CD14-positive monocyte (primary cell): ENCODE measurements at regions not wholly inside any gene's neighbourhood (a gene's known extent, or its start where the extent isn't known, plus 50 kb on each side); places are given as distances from the start of the nearest gene placed in this dataset.

Experiments used
- DNase-seq, 3 donors: peaks; one replicate each; pipeline ENCODE4 v3.0.0-alpha.2; 2011 to 2022
- H2AFZ ChIP-seq: 2 replicates; pipeline ENCODE4 v1.6.0; 2012; ENCODE audit warnings: mild to moderate bottlenecking, low read depth, low read length, inconsistent platforms; ENCODE audit not compliant: insufficient read depth, poor library complexity, severe bottlenecking
- H3K27ac ChIP-seq, 2 donors: 1 replicate in 1 of 2; 2 replicates in 1 of 2; pipeline ENCODE4 v1.5.1; 2012 to 2013; ENCODE audit warnings: low read length in 2 of 2, control low read depth in 1 of 2, inconsistent platforms in 1 of 2, low read depth in 1 of 2, mild to moderate bottlenecking in 1 of 2
- H3K27me3 ChIP-seq, 2 donors: one replicate each; pipeline versions ENCODE4 v1.6.0 to v1.6.1; 2011 to 2013; ENCODE audit warnings: low read length in 2 of 2; ENCODE audit not compliant: control insufficient read depth in 2 of 2, insufficient read depth in 2 of 2
- H3K36me3 ChIP-seq, 2 donors: replicated peaks in 1 of 2; 1 replicate in 1 of 2; 2 replicates in 1 of 2; pipeline versions ENCODE4 v1.5.1 to v1.6.1; 2012 to 2013; ENCODE audit warnings: low read length in 2 of 2, control low read depth in 1 of 2, inconsistent platforms in 1 of 2, mild to moderate bottlenecking in 1 of 2; ENCODE audit not compliant: insufficient read depth in 2 of 2, control insufficient read depth in 1 of 2
- H3K4me1 ChIP-seq, 2 donors: 1 replicate in 1 of 2; 2 replicates in 1 of 2; pipeline versions ENCODE4 v1.5.1 to v1.6.1; 2012 to 2013; ENCODE audit warnings: low read length in 2 of 2, control low read depth in 1 of 2, inconsistent platforms in 1 of 2, mild to moderate bottlenecking in 1 of 2, moderate library complexity in 1 of 2; ENCODE audit not compliant: insufficient read depth in 2 of 2, control insufficient read depth in 1 of 2
- H3K4me2 ChIP-seq: replicated peaks from 2 replicates; pipeline ENCODE3; 2012; ENCODE audit warnings: low read length, moderate library complexity, mild to moderate bottlenecking; ENCODE audit not compliant: poor library complexity, severe bottlenecking; ENCODE audit errors: extremely low read depth
- H3K4me3 ChIP-seq, 3 experiments: fragments of 200-600 bp in 1 of 3; sonication (generic) in 1 of 3; replicated peaks in 1 of 3; 1 replicate in 2 of 3; 2 replicates in 1 of 3; pipeline ENCODE4 v1.5.1; 2011 to 2013; ENCODE audit warnings: low read length in 3 of 3, mild to moderate bottlenecking in 3 of 3, control low read depth in 2 of 3, low read depth in 2 of 3, inconsistent platforms in 1 of 3, moderate library complexity in 1 of 3
- H3K79me2 ChIP-seq: 2 replicates; pipeline ENCODE4 v1.6.0; 2012; ENCODE audit warnings: mild to moderate bottlenecking, control low read depth, inconsistent platforms, low read length, moderate library complexity; ENCODE audit not compliant: insufficient read depth
- H3K9ac ChIP-seq: 2 replicates; pipeline ENCODE4 v1.6.0; 2017; ENCODE audit warnings: low read length, mild to moderate bottlenecking; ENCODE audit not compliant: insufficient read depth, poor library complexity, severe bottlenecking
- H3K9me3 ChIP-seq, 2 donors: replicated peaks in 1 of 2; 1 replicate in 1 of 2; 2 replicates in 1 of 2; pipeline versions ENCODE4 v1.5.1 to v1.6.1; 2012 to 2013; ENCODE audit warnings: low read length in 2 of 2, control low read depth in 1 of 2; ENCODE audit not compliant: control insufficient read depth in 1 of 2, insufficient read depth in 1 of 2
- H4K20me1 ChIP-seq: 2 replicates; pipeline ENCODE4 v1.6.0; 2012; ENCODE audit warnings: mild to moderate bottlenecking, low read length, control low read depth, moderate library complexity; ENCODE audit not compliant: insufficient read depth
- H3K27ac Mint-ChIP-seq, 7 donors: one replicate each; pipeline ENCODE4 v1.8.0; 2020; ENCODE audit warnings: mild to moderate bottlenecking in 7 of 7, mixed read lengths in 7 of 7, moderate library complexity in 6 of 7, inconsistent platforms in 2 of 7
- H3K27me3 Mint-ChIP-seq, 3 donors: one replicate each; pipeline ENCODE4 v1.8.0; 2021 to 2022; ENCODE audit warnings: low read depth in 3 of 3, mild to moderate bottlenecking in 3 of 3, mixed read lengths in 3 of 3, moderate library complexity in 3 of 3, inconsistent platforms in 1 of 3
- H3K36me3 Mint-ChIP-seq, 2 donors: one replicate each; pipeline ENCODE4 v1.8.0; 2020; ENCODE audit warnings: mixed read lengths in 2 of 2, inconsistent platforms in 1 of 2, mild to moderate bottlenecking in 1 of 2
- H3K4me1 Mint-ChIP-seq: one replicate; pipeline ENCODE4 v1.8.0; 2020; ENCODE audit warnings: mild to moderate bottlenecking, mixed read lengths
- H3K4me3 Mint-ChIP-seq, 2 donors: one replicate each; pipeline ENCODE4 v1.8.0; 2020; ENCODE audit warnings: mild to moderate bottlenecking in 2 of 2, mixed read lengths in 2 of 2, moderate library complexity in 1 of 2
- H3K9me3 Mint-ChIP-seq, 7 donors: one replicate each; pipeline ENCODE4 v1.8.0; 2020 to 2022; ENCODE audit warnings: mixed read lengths in 7 of 7, mild to moderate bottlenecking in 6 of 7, moderate library complexity in 6 of 7, inconsistent platforms in 2 of 7
- CTCF ChIP-seq: fragments of 200-600 bp; IDR thresholded peaks from one replicate; pipeline ENCODE4 v1.8.0; 2022; ENCODE audit warnings: antibody characterized with exemption, mild to moderate bottlenecking
- WGBS: methylation state at CpG from one replicate; pipeline ENCODE4 v1.1.5; 2013; ENCODE audit warnings: missing lambda C conversion rate; ENCODE audit not compliant: insufficient coverage; 5-methylcytosine and 5-hydroxymethylcytosine counted together
- intact Hi-C, 2 donors: fragments of 100-400 bp; cut with micrococcal nuclease; formaldehyde crosslinking; loops; one replicate each; pipeline versions ENCODE4 v1.15.0 to v1.15.1; 2023

- Histone ChIP-seq H4K20me1 (no peaks in the 10 kb centered on the region), H3K4me2 (no peak overlapping the region), H2AFZ (no peak overlapping the region), H3K9me3 (peaks cover 5 to 10% of the 10 kb centered on the region in 2 donors), H3K79me2 (no peaks in the 10 kb centered on the region), H3K27ac (no peak overlapping the region), H3K4me1 (no peaks in the 10 kb centered on the region), H3K36me3 (no peaks in the 10 kb centered on the region), H3K27me3 (no peaks in the 10 kb centered on the region), H3K9ac (no peak overlapping the region), H3K4me3 (no peak overlapping the region)
- H3K9me3 Mint-ChIP-seq = peaks cover 9 to 20% (median 15%) of the 10 kb centered on the region in 7 donors
- no peaks in the 10 kb centered on the region for H3K27me3 Mint-ChIP-seq
- no peak overlapping the region for H3K27ac Mint-ChIP-seq
- DNase-seq = no peak
- WGBS = no CpG with 5 or more reads among the region's 2 CpGs
- TF ChIP-seq CTCF = no peak
- no peaks in the 10 kb centered on the region for H3K4me1 Mint-ChIP-seq
- no peak overlapping the region for H3K4me3 Mint-ChIP-seq
- intact Hi-C loops = no loop called here
- no peaks in the 10 kb centered on the region for H3K36me3 Mint-ChIP-seq
Measured at GRCh38 chr11:121808096-121808495, 307.9 kb downstream of the BLID start.

GRCh38 chr11:121807051-121807450, 309.0 kb downstream of the BLID start:
- no peaks in the 10 kb centered on the region for H3K27me3 ChIP-seq
- no peaks in the 10 kb centered on the region for H3K9me3 ChIP-seq
- no peaks in the 10 kb centered on the region for H3K36me3 ChIP-seq
- H3K4me1 Mint-ChIP-seq = no peaks in the 10 kb centered on the region
- TF ChIP-seq CTCF = no peak
- no peak for DNase-seq
- H3K9me3 Mint-ChIP-seq = peaks cover 1 to 9% (median 4%) of the 10 kb centered on the region in 7 donors
- H3K4me3 Mint-ChIP-seq = no peak overlapping the region
- H3K36me3 Mint-ChIP-seq = no peaks in the 10 kb centered on the region
- intact Hi-C loops = no loop called here
- H4K20me1 ChIP-seq = no peaks in the 10 kb centered on the region
- WGBS = no CpG with 5 or more reads among the region's 2 CpGs
- H3K9ac ChIP-seq = no peak overlapping the region
- no peak overlapping the region for H3K27ac Mint-ChIP-seq
- H3K79me2 ChIP-seq = no peaks in the 10 kb centered on the region
- no peak overlapping the region for H3K4me3 ChIP-seq
- no peaks in the 10 kb centered on the region for H3K4me1 ChIP-seq
- no peak overlapping the region for H3K27ac ChIP-seq
- no peak overlapping the region for H3K4me2 ChIP-seq
- peaks cover 0 to 2% (median 0%) of the 10 kb centered on the region in 3 donors for H3K27me3 Mint-ChIP-seq
- no peak overlapping the region for H2AFZ ChIP-seq
